GM12865 (cell line): ENCODE measurements at regions not wholly inside any gene's neighbourhood (a gene's known extent, or its start where the extent isn't known, plus 50 kb on each side); places are given as distances from the start of the nearest gene placed in this dataset.

ENCODE experiments used
- DNase-seq: peaks from one replicate; pipeline ENCODE4 v3.0.0; 2010; ENCODE audit warnings: low read depth
- H3K4me3 ChIP-seq: 2 replicates; pipeline ENCODE4 v1.5.1; 2011; ENCODE audit warnings: mild to moderate bottlenecking, low read depth, low read length, control low read depth
- CTCF ChIP-seq: IDR thresholded peaks from 2 replicates; pipeline ENCODE4 v1.5.1; 2011; ENCODE audit warnings: low read length, control low read depth, low read depth, inconsistent platforms; ENCODE audit not compliant: insufficient read depth; ENCODE audit errors: missing control alignments

- TF ChIP-seq CTCF, result no peak
- no peak for DNase-seq
- no peak overlapping the region for H3K4me3 ChIP-seq
These were observed 302.6 kb upstream of the DIAPH2 start for GRCh38 chrX:96382018-96382417.

- no peak for TF ChIP-seq CTCF
- no peak overlapping the region for H3K4me3 ChIP-seq
- DNase-seq, result no peak
These were observed 301.2 kb upstream of the DIAPH2 start for GRCh38 chrX:96383428-96383827.

DNA sequence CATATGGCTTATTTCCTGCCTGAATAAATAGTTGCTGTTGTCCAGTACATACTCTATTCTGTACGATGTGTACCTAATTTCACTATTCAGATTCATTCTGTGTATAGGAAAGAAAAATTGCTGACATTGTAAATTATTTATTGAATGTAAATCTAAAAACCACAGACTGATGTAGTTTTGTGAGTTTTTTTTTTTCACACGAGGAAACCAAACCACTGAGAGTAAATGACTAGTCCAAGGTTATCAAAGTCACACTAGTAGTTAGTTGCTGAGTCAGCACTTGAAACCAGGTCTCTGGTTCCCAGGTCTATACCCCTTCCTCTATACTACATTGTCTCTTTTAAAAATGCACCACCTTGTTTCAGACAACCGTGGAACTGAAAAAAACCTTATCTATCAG is 298.3 kb upstream of the DIAPH2 start:
- no peak overlapping the region for H3K4me3 ChIP-seq
- no peak for TF ChIP-seq CTCF
- DNase-seq, result no peak

- no peak for TF ChIP-seq CTCF
- no peak for DNase-seq
- no peak overlapping the region for H3K4me3 ChIP-seq
These were observed 297.7 kb upstream of the DIAPH2 start for GRCh38 chrX:96386981-96387380.

- no peak for DNase-seq
- no peak for TF ChIP-seq CTCF
- H3K4me3 ChIP-seq, result no peak overlapping the region
These were observed 296.8 kb upstream of the DIAPH2 start for GRCh38 chrX:96387801-96388200.

DNA sequence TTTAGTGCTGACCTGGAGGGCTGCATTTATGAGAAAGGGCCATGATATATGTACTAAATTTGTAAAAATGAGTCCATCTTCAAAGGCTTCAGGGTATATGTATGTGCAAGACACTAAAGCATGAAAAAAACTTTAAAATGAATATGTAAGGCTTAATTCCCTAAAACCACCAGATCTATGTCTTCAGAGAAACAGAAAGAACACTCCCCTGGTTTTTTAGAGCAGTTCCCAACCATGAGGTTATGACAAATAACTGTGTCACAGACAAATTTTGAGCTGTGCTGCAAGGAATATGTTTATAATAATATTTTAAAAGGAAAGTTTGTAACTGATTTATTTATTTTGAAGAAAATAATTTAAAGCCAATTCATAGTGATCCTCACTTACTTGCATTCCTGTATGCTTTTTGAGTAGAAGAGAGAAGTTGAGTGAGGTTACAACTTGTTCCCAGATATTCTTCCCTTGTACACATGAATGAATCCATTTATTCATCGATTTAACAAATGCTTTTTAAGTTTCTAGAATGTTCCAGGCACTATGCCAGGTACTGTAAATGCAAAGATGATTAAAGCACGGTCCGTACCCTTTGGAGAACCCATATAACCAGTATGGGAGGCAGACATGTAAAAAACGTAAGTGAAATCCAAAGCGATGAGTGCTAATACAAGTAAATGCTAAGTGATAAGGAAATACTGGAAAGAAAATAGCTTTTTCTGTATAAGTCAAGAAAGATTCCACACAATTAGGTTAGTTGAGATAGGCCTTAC is 295.2 kb upstream of the DIAPH2 start:
- TF ChIP-seq CTCF, result no peak
- no peak for DNase-seq
- H3K4me3 ChIP-seq, result no peak overlapping the region

DNA sequence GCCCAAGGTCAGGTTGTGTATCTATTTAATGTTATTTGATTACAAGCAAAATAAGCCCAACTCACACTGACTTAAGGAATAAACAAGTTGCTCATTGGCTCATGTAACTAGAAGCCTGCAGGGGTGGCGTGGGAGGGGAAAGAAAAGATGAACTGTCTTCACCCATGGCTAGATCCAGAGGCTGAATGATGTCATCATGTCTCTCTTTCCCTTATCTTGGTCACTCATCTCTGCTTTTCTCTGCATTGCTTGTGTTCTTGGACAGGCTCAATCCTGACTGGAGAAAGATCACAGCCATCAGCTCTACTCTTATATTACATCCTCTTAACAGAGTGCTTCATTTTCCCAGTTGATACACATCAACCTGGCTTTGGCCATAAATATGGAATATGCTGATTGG is 290.0 kb upstream of the DIAPH2 start:
- no peak for TF ChIP-seq CTCF
- no peak overlapping the region for H3K4me3 ChIP-seq
- DNase-seq, result no peak
